WI38 (cell line): ENCODE measurements at regions not wholly inside any gene's neighbourhood (a gene's known extent, or its start where the extent isn't known, plus 50 kb on each side); places are given as distances from the start of the nearest gene placed in this dataset.

Source experiments
- H3K4me3 ChIP-seq: 2 replicates; pipeline ENCODE4 v1.5.1; 2011; ENCODE audit warnings: low read depth, mild to moderate bottlenecking, control low read depth, low read length
- CTCF ChIP-seq: IDR thresholded peaks from 2 replicates; pipeline ENCODE4 v1.5.1; 2012; ENCODE audit warnings: low read depth, mild to moderate bottlenecking, control low read depth, low read length

DNA sequence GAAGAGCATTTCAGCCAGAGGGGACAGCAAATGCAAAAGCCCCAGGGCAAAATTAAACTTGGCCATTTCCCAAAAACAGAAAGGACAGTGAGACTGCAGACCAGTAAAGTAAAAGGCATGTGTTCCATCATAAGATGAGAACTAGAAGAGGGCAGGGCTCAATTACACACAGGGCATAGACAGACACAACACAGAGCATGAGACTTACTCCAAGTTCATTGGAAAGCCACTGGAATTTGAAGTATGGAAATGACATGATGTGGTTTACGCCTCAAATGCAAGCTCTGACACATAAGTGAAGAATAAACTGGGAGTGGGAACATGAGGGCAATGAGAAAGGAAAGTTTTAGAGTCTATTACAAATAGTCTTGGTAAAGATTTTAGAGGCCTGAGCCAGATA is 446.6 kb upstream of the GRIA1 start:
- no peak for TF ChIP-seq CTCF
- H3K4me3 ChIP-seq, result no peak overlapping the region

DNA sequence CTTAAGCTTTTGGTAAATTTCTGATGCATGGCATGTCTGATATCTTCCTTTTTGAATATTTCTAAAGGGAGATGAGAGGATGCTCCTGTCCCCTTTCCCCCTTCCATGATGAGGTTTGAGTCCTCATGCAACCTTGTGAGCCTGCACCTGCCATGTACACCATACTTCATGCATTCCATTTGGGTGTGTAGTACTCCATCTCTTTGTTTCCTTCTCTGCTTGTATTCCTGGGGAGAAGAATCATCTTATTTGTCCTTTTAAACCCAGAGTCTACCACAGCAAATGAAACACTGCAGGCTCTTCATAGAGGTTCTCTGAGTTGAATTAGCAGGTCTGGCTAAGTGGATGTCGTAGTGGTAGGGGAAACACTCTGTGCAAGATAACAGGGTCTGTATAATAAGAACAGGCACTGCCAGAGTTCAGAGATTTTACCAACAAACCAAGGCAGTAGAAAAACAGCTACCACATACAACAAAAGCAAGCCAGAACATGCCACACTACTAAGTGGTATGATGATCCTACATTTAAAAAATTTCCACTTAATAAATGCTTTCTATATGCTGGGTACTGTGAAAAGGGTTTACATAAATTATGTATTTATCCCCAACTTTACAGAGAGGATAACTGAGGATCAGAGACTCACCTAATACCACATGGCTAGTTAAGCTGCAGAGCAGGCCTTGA is 439.8 kb upstream of the GRIA1 start:
- H3K4me3 ChIP-seq, result no peak overlapping the region
- no peak for TF ChIP-seq CTCF

GRCh38 chr5:153066281-153066680 is 424.2 kb upstream of the GRIA1 start:
- no peak for TF ChIP-seq CTCF
- no peak overlapping the region for H3K4me3 ChIP-seq

- no peak for TF ChIP-seq CTCF
- H3K4me3 ChIP-seq, result no peak overlapping the region
Measured at GRCh38 chr5:153067869-153068268, 422.6 kb upstream of the GRIA1 start.

GRCh38 chr5:153079396-153079795 is 411.1 kb upstream of the GRIA1 start:
- no peak for TF ChIP-seq CTCF
- H3K4me3 ChIP-seq, result no peak overlapping the region

DNA sequence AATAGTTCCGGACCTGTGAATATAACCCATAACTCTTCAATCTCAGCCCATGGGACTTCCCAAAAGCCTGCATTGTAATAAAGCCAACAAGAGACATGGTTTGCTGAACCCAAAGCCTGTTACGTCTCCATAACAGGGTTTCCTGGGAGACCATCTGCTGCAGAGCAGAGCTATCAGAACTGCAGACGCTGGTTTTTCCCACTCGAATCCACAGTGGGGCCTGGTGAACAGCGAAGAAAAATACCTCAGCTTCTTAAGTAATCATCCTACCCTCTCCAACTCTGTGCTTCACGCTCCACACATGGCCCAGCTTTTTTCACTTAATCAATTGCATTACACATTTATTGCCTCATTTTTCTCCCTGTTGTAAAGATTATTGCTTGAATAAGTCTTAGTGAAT is 409.5 kb upstream of the GRIA1 start:
- no peak for TF ChIP-seq CTCF

GRCh38 chr5:153081385-153081784 is 409.1 kb upstream of the GRIA1 start:
- no peak overlapping the region for H3K4me3 ChIP-seq
- no peak for TF ChIP-seq CTCF

More for the DNA sequence above, 409.5 kb upstream of the GRIA1 start:
- no peak overlapping the region for H3K4me3 ChIP-seq
